HCT116 (cell line): ENCODE measurements at regions not wholly inside any gene's neighbourhood (a gene's known extent, or its start where the extent isn't known, plus 50 kb on each side); places are given as distances from the start of the nearest gene placed in this dataset.

Experiments
- ATAC-seq: fragments of 200-7000 bp; cut with Tn5 transposase; 2 replicates; pipeline ENCODE4 v1.9.1; 2020; ENCODE audit warnings: mild to moderate bottlenecking, moderate library complexity
- BruUV-seq: library from RNA; stranded (reverse); fragments of 400-500 nt; replicated peaks from 2 replicates; lab custom pipeline; 2021; lab: Mats Ljungman, UMichigan
- CTCF ChIA-PET: fragments of 300-600 bp; sonication (Branson Sonifier 250); formaldehyde crosslinking; loops from one replicate; lab custom pipeline; 2021; ENCODE audit warnings: antibody characterized with exemption; lab: Charles Lee
- POLR2A ChIA-PET: fragments of 300-600, 350-600 bp; sonication (Branson Sonifier 250); formaldehyde crosslinking; loops from one replicate; lab custom pipeline; 2021; ENCODE audit warnings: antibody characterized with exemption; lab: Charles Lee
- RAD21 ChIA-PET, 2 experiments: fragments of 300-600 bp; sonication (Branson Sonifier 250); formaldehyde crosslinking; loops; one replicate each; lab custom pipeline; 2023; ENCODE audit warnings: low total read pairs in 2 of 2; ENCODE audit not compliant: uncharacterized antibody in 2 of 2, unreplicated experiment in 2 of 2, low non-redundant PET in 1 of 2; lab: Charles Lee
- DNase-seq: peaks from one replicate; pipeline ENCODE4 v3.0.0-alpha.2; 2010; ENCODE audit warnings: low read depth, low spot score
- H2AFZ ChIP-seq: fragments of 200-600 bp; shearing (Covaris generic), sonication (generic); 2 replicates; pipeline ENCODE4 v1.6.1; 2017; ENCODE audit warnings: low read depth, mixed run types, mixed read lengths, antibody characterized with exemption, low read length; ENCODE audit not compliant: poor library complexity, severe bottlenecking
- H3K27ac ChIP-seq: 2 replicates; pipeline ENCODE4 v1.5.1; 2012; ENCODE audit warnings: low read depth, low read length
- H3K27me3 ChIP-seq: fragments of 200-600 bp; sonication (generic); 2 replicates; pipeline ENCODE4 v1.6.1; 2016; ENCODE audit warnings: mixed run types, low read length, mixed read lengths; ENCODE audit not compliant: insufficient read depth
- H3K36me3 ChIP-seq, 2 experiments: fragments of 200-500 bp in 1 of 2; fragments of 200-600 bp in 1 of 2; sonication (Bioruptor generic) in 1 of 2; sonication (generic) in 1 of 2; 2 replicates each; pipeline versions ENCODE4 v1.5.1 to v1.6.1; 2014 to 2016; ENCODE audit warnings: low read length in 2 of 2, inconsistent platforms in 1 of 2, mixed read lengths in 1 of 2, mixed run types in 1 of 2; ENCODE audit not compliant: insufficient read depth in 2 of 2, control insufficient read depth in 1 of 2
- H3K4me1 ChIP-seq, 2 experiments: fragments of 200-600 bp in 1 of 2; sonication (generic) in 1 of 2; 2 replicates each; pipeline versions ENCODE4 v1.5.1 to v1.6.1; 2012 to 2017; ENCODE audit warnings: low read length in 2 of 2, inconsistent platforms in 1 of 2, mild to moderate bottlenecking in 1 of 2, mixed read lengths in 1 of 2, mixed run types in 1 of 2, moderate library complexity in 1 of 2; ENCODE audit not compliant: insufficient read depth in 2 of 2, control insufficient read depth in 1 of 2
- H3K4me2 ChIP-seq: fragments of 200-600 bp; sonication (generic); 2 replicates; pipeline ENCODE4 v1.6.1; 2017; ENCODE audit warnings: mixed run types, low read length, mixed read lengths
- H3K4me3 ChIP-seq, 2 experiments: fragments of 200-600 bp in 1 of 2; sonication (generic) in 1 of 2; replicated peaks in 1 of 2; 2 replicates each; pipeline ENCODE4 v1.5.1; 2011 to 2016; ENCODE audit warnings: low read length in 2 of 2, control low read depth in 1 of 2, low read depth in 1 of 2, mild to moderate bottlenecking in 1 of 2, mixed read lengths in 1 of 2, mixed run types in 1 of 2
- H3K79me2 ChIP-seq: fragments of 200-600 bp; sonication (generic); 2 replicates; pipeline ENCODE4 v1.6.1; 2017; ENCODE audit warnings: mild to moderate bottlenecking, mixed run types, low read length, moderate library complexity, mixed read lengths; ENCODE audit not compliant: insufficient read depth
- H3K9ac ChIP-seq: fragments of 200-600 bp; sonication (generic); 2 replicates; pipeline ENCODE4 v1.6.1; 2016; ENCODE audit warnings: low read length, mixed read lengths
- H3K9me2 ChIP-seq: fragments of 200-600 bp; sonication (generic), shearing (Covaris generic); 2 replicates; pipeline ENCODE4 v1.6.1; 2017; ENCODE audit warnings: mixed run types, mild to moderate bottlenecking, moderate library complexity; ENCODE audit not compliant: insufficient read depth
- H3K9me3 ChIP-seq, 2 experiments: fragments of 200-500 bp in 1 of 2; fragments of 200-600 bp in 1 of 2; sonication (Bioruptor generic) in 1 of 2; sonication (generic) in 1 of 2; 2 replicates each; pipeline ENCODE4 v1.6.1; 2014 to 2017; ENCODE audit warnings: low read length in 2 of 2, mixed read lengths in 2 of 2, inconsistent platforms in 1 of 2, low read depth in 1 of 2, mild to moderate bottlenecking in 1 of 2, mixed run types in 1 of 2, moderate library complexity in 1 of 2; ENCODE audit not compliant: control insufficient read depth in 1 of 2, insufficient read depth in 1 of 2
- H4K20me1 ChIP-seq: fragments of 200-600 bp; sonication (generic), shearing (Covaris generic); 2 replicates; pipeline ENCODE4 v1.6.1; 2017; ENCODE audit warnings: mixed run types, mild to moderate bottlenecking, moderate library complexity; ENCODE audit not compliant: insufficient read depth
- ATF3 ChIP-seq: IDR thresholded peaks from 2 replicates; pipeline ENCODE4 v1.6.1; 2012
- CBX3 ChIP-seq: IDR thresholded peaks from 2 replicates; pipeline ENCODE4 v1.6.1; 2012; ENCODE audit warnings: low read depth
- CTCF ChIP-seq, 3 experiments: fragments of 200-600 bp in 1 of 3; sonication (generic) in 1 of 3; IDR thresholded peaks in 2 of 3; conservative IDR thresholded peaks in 1 of 3; 2 replicates each; pipeline ENCODE4 v1.5.1; 2012 to 2017; ENCODE audit warnings: low read depth in 2 of 3, low read length in 2 of 3, antibody characterized with exemption in 1 of 3, borderline replicate concordance in 1 of 3, control low read depth in 1 of 3, mild to moderate bottlenecking in 1 of 3, mixed read lengths in 1 of 3, mixed run types in 1 of 3, moderate library complexity in 1 of 3; ENCODE audit not compliant: insufficient read depth in 1 of 3
- EGR1 ChIP-seq: IDR thresholded peaks from 2 replicates; pipeline ENCODE4 v1.6.1; 2012; ENCODE audit warnings: low read depth
- EZH2phosphoT487 ChIP-seq: fragments of 200-600 bp; IDR thresholded peaks from 2 replicates; pipeline ENCODE4 v1.6.1; 2018; ENCODE audit warnings: antibody characterized with exemption, borderline replicate concordance
- FOSL1 ChIP-seq: IDR thresholded peaks from 2 replicates; pipeline ENCODE4 v1.6.1; 2012; ENCODE audit warnings: low read depth
- POLR2A ChIP-seq: IDR thresholded peaks from 2 replicates; pipeline ENCODE4 v1.7.0; 2011; ENCODE audit warnings: borderline replicate concordance; ENCODE audit not compliant: insufficient read depth, insufficient read length; ENCODE audit errors: extremely low read depth
- RAD21 ChIP-seq: IDR thresholded peaks from 2 replicates; pipeline ENCODE4 v1.6.1; 2012; ENCODE audit warnings: low read depth, mild to moderate bottlenecking
- REST ChIP-seq: IDR thresholded peaks from 2 replicates; pipeline ENCODE4 v1.6.1; 2012; ENCODE audit warnings: low read depth
- SIN3A ChIP-seq: IDR thresholded peaks from 2 replicates; pipeline ENCODE4 v1.6.1; 2012; ENCODE audit warnings: low read depth
- SP1 ChIP-seq: IDR thresholded peaks from 2 replicates; pipeline ENCODE4 v1.6.1; 2012; ENCODE audit warnings: low read depth
- TCF7L2 ChIP-seq: IDR thresholded peaks from 2 replicates; pipeline ENCODE4 v1.7.0; 2011; ENCODE audit warnings: borderline replicate concordance, inconsistent platforms; ENCODE audit not compliant: insufficient read depth, insufficient read length; ENCODE audit errors: extremely low read depth
- YY1 ChIP-seq: IDR thresholded peaks from 2 replicates; pipeline ENCODE4 v1.6.1; 2011; ENCODE audit warnings: low read length, low read depth, moderate library complexity, mild to moderate bottlenecking; ENCODE audit not compliant: insufficient replicate concordance; ENCODE audit errors: extremely low read depth
- ZBTB33 ChIP-seq: IDR thresholded peaks from 2 replicates; pipeline ENCODE4 v1.6.1; 2011; ENCODE audit warnings: mild to moderate bottlenecking, low read length, moderate library complexity; ENCODE audit not compliant: insufficient replicate concordance; ENCODE audit errors: extremely low read depth
- ZNF274 ChIP-seq: fragments of 200-500 bp; sonication (Bioruptor generic); IDR thresholded peaks from 2 replicates; pipeline ENCODE4 v1.6.1; 2014; ENCODE audit warnings: mild to moderate bottlenecking, low read depth, low read length, inconsistent platforms
- intact Hi-C: fragments of 100-400 bp; cut with micrococcal nuclease; formaldehyde crosslinking; loops from 2 replicates; pipeline ENCODE4 v1.10.0; 2022

GRCh38 chr3:137100326-137100725 is 142.5 kb downstream of the IL20RB start:
- Histone ChIP-seq H3K4me2 (no peak overlapping the region), H3K79me2 (no peaks in the 10 kb centered on the region), H3K9me2 (no peaks in the 10 kb centered on the region), H3K27ac (no peak overlapping the region), H3K27me3 (peaks cover 27% of the 10 kb centered on the region), H3K4me1 (no peaks in the 10 kb centered on the region), H2AFZ (no peak overlapping the region), H3K36me3 (no peaks in the 10 kb centered on the region)
- CTCF ChIA-PET, result no interaction called here
- no peak for DNase-seq
- TF ChIP-seq EZH2phosphoT487, result no peak
- no peak for TF ChIP-seq TCF7L2
- TF ChIP-seq ATF3, result no peak
- TF ChIP-seq CBX3, result no peak
- TF ChIP-seq POLR2A, result no peak
- no peak for TF ChIP-seq ZNF274
- no peak for TF ChIP-seq REST
- TF ChIP-seq FOSL1, result no peak
- TF ChIP-seq RAD21, result no peak
- no peak for TF ChIP-seq ZBTB33
- no peak for TF ChIP-seq EGR1
- TF ChIP-seq SIN3A, result no peak
- TF ChIP-seq CTCF (IDR thresholded peaks at IDR 0.05 in 2 of 3, conservative IDR thresholded peaks at IDR 0.05 in 1 of 3; ENCODE audit: borderline replicate concordance in 1 of 3, insufficient read depth in 1 of 3, low read depth in 2 of 3, low read length in 2 of 3), result no peak
- TF ChIP-seq SP1, result no peak
- no peak for TF ChIP-seq YY1
- TF ChIP-seq, all 23 proteins: peak for 0
- ChIA-PET RAD21 (no interaction called here), POLR2A (no interaction called here)
- no peak for ATAC-seq
- H3K9ac ChIP-seq, result no peak overlapping the region
- H3K9me3 ChIP-seq, result no peaks in the 10 kb centered on the region
- no TSS peak for BruUV-seq
- H3K4me3 ChIP-seq, result no peak overlapping the region
- intact Hi-C loops, result no loop called here
- H4K20me1 ChIP-seq, result no peaks in the 10 kb centered on the region
